Vagina (tissue), 2 donors: ENCODE measurements at regions not wholly inside any gene's neighbourhood (a gene's known extent, or its start where the extent isn't known, plus 50 kb on each side); places are given as distances from the start of the nearest gene placed in this dataset.
"Not testable (repeated sequence)": the region's sequence is repeated elsewhere in the genome, so short reads cannot be mapped to it uniquely, and the experiment has no call there.

Experiments
- DNase-seq, 2 donors: peaks; one replicate each; pipeline ENCODE4 v3.0.0-alpha.2; 2017; ENCODE audit errors: extremely low spot score in 2 of 2
- H3K27ac ChIP-seq: fragments of 200-600 bp; sonication (generic); one replicate; pipeline ENCODE4 v1.5.1; 2019
- H3K27me3 ChIP-seq: fragments of 200-600 bp; sonication (generic); one replicate; pipeline ENCODE4 v1.5.1; 2019
- H3K36me3 ChIP-seq, 2 donors: fragments of 200-600 bp; sonication (generic); one replicate each; pipeline ENCODE4 v1.5.1; 2017 to 2019
- H3K4me1 ChIP-seq: fragments of 200-600 bp; sonication (generic); one replicate; pipeline ENCODE4 v1.5.1; 2019
- H3K4me3 ChIP-seq, 2 donors: fragments of 200-600 bp; sonication (generic); 1 replicate in 1 of 2; 2 replicates in 1 of 2; pipeline ENCODE4 v1.5.1; 2016 to 2019
- H3K9me3 ChIP-seq: fragments of 200-600 bp; sonication (generic); one replicate; pipeline ENCODE4 v1.5.1; 2019
- CTCF ChIP-seq, 3 experiments: fragments of 450-650 bp in 2 of 3; fragments of 200-600 bp in 1 of 3; sonication (generic) in 1 of 3; IDR thresholded peaks; one replicate each; pipeline ENCODE4 v1.5.1; 2017 to 2019; ENCODE audit warnings: antibody characterized with exemption in 3 of 3, mild to moderate bottlenecking in 2 of 3, moderate library complexity in 2 of 3
- POLR2A ChIP-seq, 2 donors: fragments of 450-650 bp; IDR thresholded peaks; one replicate each; pipeline ENCODE4 v1.6.1; 2017; ENCODE audit warnings: antibody characterized with exemption in 2 of 2, mild to moderate bottlenecking in 2 of 2, moderate library complexity in 2 of 2
- POLR2AphosphoS5 ChIP-seq, 2 donors: sonication (generic); formaldehyde crosslinking; IDR thresholded peaks; one replicate each; pipeline ENCODE4 v1.9.0; 2017; ENCODE audit warnings: antibody characterized with exemption in 2 of 2, mild to moderate bottlenecking in 2 of 2, low read depth in 1 of 2; ENCODE audit not compliant: insufficient read depth in 1 of 2
- intact Hi-C: fragments of 100-400 bp; cut with DNase I; formaldehyde crosslinking; loops from one replicate; pipeline ENCODE4 v1.15.1; 2023

GRCh38 chr1:68720476-68720875, 223.6 kb upstream of the DEPDC1 start:
- no peak for DNase-seq
- TF ChIP-seq POLR2AphosphoS5 (IDR thresholded peaks at IDR 0.05; ENCODE audit: insufficient read depth in 1 of 2, low read depth in 1 of 2) (no peak), CTCF (IDR thresholded peaks at IDR 0.05) (no peak)
- Histone ChIP-seq H3K4me3 (no peak overlapping the region), H3K27me3 (no peaks in the 10 kb centered on the region), H3K36me3 (no peaks in the 10 kb centered on the region), H3K27ac (no peak overlapping the region), H3K9me3 (no peaks in the 10 kb centered on the region), H3K4me1 (no peaks in the 10 kb centered on the region)
- intact Hi-C loops, result no loop called here

GRCh38 chr1:68723791-68724190, 226.9 kb upstream of the DEPDC1 start:
- H3K27me3 ChIP-seq, result no peaks in the 10 kb centered on the region
- no peak for DNase-seq
- H3K9me3 ChIP-seq, result no peaks in the 10 kb centered on the region
- no peaks in the 10 kb centered on the region for H3K4me1 ChIP-seq
- intact Hi-C loops, result no loop called here
- TF ChIP-seq CTCF (IDR thresholded peaks at IDR 0.05) (no peak), POLR2A (IDR thresholded peaks at IDR 0.05) (no peak), POLR2AphosphoS5 (IDR thresholded peaks at IDR 0.05; ENCODE audit: insufficient read depth in 1 of 2, low read depth in 1 of 2) (no peak)
- H3K36me3 ChIP-seq, result no peaks in the 10 kb centered on the region
- H3K27ac ChIP-seq, result no peak overlapping the region
- H3K4me3 ChIP-seq, result no peak overlapping the region

GRCh38 chr1:68725001-68725752, 228.3 kb upstream of the DEPDC1 start:
- Histone ChIP-seq H3K36me3 (no peaks in the 10 kb centered on the region), H3K27me3 (no peaks in the 10 kb centered on the region), H3K4me1 (no peaks in the 10 kb centered on the region), H3K4me3 (no peak overlapping the region), H3K27ac (no peak overlapping the region), H3K9me3 (no peaks in the 10 kb centered on the region)
- TF ChIP-seq POLR2A (IDR thresholded peaks at IDR 0.05) (no peak), POLR2AphosphoS5 (IDR thresholded peaks at IDR 0.05; ENCODE audit: insufficient read depth in 1 of 2, low read depth in 1 of 2) (no peak), CTCF (IDR thresholded peaks at IDR 0.05) (no peak)
- intact Hi-C loops, result no loop called here
- no peak for DNase-seq

- H3K36me3 ChIP-seq, H3K27me3 ChIP-seq, H3K9me3 ChIP-seq, H3K4me3 ChIP-seq, H3K27ac ChIP-seq, DNase-seq, H3K4me1 ChIP-seq, intact Hi-C loops: not testable (repeated sequence)
Observed at GRCh38 chr1:68739486-68739885, 242.6 kb upstream of the DEPDC1 start.

- intact Hi-C loops, result no loop called here
- no peak overlapping the region for H3K4me3 ChIP-seq
- no peak for DNase-seq
Observed at GRCh38 chr1:68745011-68745410, 248.1 kb upstream of the DEPDC1 start.

More at GRCh38 chr1:68745011-68745410, 248.1 kb upstream of the DEPDC1 start:
- H3K27me3 ChIP-seq, result no peaks in the 10 kb centered on the region
- H3K36me3 ChIP-seq, result no peaks in the 10 kb centered on the region
- no peak overlapping the region for H3K27ac ChIP-seq
- no peaks in the 10 kb centered on the region for H3K9me3 ChIP-seq
- TF ChIP-seq POLR2A (IDR thresholded peaks at IDR 0.05) (no peak), CTCF (IDR thresholded peaks at IDR 0.05) (no peak), POLR2AphosphoS5 (IDR thresholded peaks at IDR 0.05; ENCODE audit: insufficient read depth in 1 of 2, low read depth in 1 of 2) (no peak)
- H3K4me1 ChIP-seq, result no peaks in the 10 kb centered on the region
